ENCODE measurements at regions not wholly inside any gene's neighbourhood (a gene's known extent, or its start where the extent isn't known, plus 50 kb on each side); places are given as distances from the start of the nearest gene placed in this dataset.
A peak's percentile ranks its signal among the peaks of the same experiment; 100 is the strongest.

DNA sequence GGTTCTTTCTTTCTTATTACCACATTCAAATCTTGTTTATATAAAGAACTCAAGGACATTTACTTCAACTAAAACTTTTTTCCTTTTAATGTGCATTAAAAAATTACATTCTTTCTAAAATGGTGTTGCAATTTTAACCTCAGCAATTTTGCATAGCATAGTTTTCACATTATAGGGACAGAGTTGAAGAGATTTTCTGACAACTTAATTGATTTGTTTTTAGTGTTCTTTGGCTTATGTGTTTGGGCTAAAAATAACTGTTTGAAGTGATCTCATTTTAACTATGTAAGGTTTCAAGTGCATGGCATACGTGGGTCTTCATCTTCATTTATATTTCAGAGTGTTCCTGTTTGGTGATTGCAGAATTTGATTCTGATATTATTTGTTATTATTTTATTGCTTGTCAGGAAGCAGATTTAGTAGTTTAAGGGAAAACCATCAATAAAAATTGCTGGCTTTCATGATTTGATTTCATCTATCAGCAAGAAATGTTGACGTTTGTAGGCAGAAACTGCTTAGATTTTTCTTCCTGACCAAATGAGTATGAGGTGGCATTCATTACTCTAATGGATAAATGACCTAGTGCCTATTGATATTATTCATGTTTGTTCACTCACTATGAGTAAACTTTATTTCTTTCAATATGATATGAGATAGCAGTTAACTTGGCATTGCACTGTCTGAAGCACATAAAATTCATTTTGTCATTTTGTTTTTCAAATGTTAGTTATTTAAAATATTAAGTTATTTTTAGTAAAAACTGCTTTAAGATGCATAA lies 398.4 kb downstream of the NUP35 start:
- TF ChIP-seq, protein P1, sequence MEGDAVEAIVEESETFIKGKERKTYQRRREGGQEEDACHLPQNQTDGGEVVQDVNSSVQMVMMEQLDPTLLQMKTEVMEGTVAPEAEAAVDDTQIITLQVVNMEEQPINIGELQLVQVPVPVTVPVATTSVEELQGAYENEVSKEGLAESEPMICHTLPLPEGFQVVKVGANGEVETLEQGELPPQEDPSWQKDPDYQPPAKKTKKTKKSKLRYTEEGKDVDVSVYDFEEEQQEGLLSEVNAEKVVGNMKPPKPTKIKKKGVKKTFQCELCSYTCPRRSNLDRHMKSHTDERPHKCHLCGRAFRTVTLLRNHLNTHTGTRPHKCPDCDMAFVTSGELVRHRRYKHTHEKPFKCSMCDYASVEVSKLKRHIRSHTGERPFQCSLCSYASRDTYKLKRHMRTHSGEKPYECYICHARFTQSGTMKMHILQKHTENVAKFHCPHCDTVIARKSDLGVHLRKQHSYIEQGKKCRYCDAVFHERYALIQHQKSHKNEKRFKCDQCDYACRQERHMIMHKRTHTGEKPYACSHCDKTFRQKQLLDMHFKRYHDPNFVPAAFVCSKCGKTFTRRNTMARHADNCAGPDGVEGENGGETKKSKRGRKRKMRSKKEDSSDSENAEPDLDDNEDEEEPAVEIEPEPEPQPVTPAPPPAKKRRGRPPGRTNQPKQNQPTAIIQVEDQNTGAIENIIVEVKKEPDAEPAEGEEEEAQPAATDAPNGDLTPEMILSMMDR (IDR thresholded peaks at IDR 0.05; ENCODE audit: borderline replicate concordance, extremely low read depth, insufficient read depth) = no peak
- H3K27ac ChIP-seq (ENCODE audit: low read depth in 2 of 2, low read length in 2 of 2) = no peak overlapping the region
- no peak for FAIRE-seq
- H3K36me3 ChIP-seq (ENCODE audit: control insufficient read depth in 2 of 3, insufficient read depth in 3 of 3, low read length in 3 of 3) = no peaks in the 10 kb centered on the region
- no peak overlapping the region for H3K4me3 ChIP-seq (ENCODE audit: low read length in 3 of 3)
- no peaks in the 10 kb centered on the region for H3K9me3 ChIP-seq (ENCODE audit: control insufficient read depth in 2 of 3, insufficient read depth in 1 of 3, low read length in 3 of 3)
- H3K9ac ChIP-seq (ENCODE audit: low read length in 3 of 3) = no peak overlapping the region
- H3K4me1 ChIP-seq (ENCODE audit: control insufficient read depth in 2 of 3, insufficient read depth in 2 of 3, low read depth in 1 of 3, low read length in 3 of 3) = no peaks in the 10 kb centered on the region
- DNase-seq = peak in 1 of 5 donors; percentile 18
- no peaks in the 10 kb centered on the region for H3K27me3 ChIP-seq (ENCODE audit: control insufficient read depth, insufficient read depth, low read length)
- intact Hi-C loops (cut with DNase I) = no loop called here

DNA sequence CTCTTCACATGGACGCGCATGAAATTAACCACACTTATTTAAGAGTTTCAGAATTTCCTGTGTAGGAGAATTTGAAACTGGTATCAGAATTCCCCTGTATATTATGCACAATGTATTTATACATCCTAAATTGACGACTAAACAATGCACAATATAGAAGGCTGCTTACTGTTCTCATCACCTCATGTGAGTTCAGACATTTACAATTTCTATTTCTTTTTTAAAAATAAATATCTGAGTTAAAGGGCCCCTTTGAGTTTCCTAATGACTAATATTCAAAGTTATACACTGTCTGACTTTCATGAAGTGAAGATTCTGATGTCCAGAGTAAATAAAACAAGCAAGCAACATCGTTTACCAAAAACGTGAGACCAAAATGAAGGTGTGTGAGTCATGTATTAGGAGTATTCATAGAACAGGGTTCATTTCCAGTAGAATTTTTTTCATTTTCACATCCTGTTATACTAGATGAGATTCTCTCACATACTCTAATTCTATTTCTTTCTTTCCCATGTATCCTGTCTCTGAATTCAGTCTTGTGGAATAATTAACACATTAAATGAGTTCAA lies 406.2 kb downstream of the NUP35 start:
- TF ChIP-seq, protein P1 (IDR thresholded peaks at IDR 0.05; ENCODE audit: borderline replicate concordance, extremely low read depth, insufficient read depth) = no peak
- intact Hi-C loops (cut with DNase I) = no loop called here
- no peak overlapping the region for H3K4me3 ChIP-seq (ENCODE audit: low read length in 3 of 3)
- no peaks in the 10 kb centered on the region for H3K27me3 ChIP-seq (ENCODE audit: control insufficient read depth, insufficient read depth, low read length)
- H3K27ac ChIP-seq (ENCODE audit: low read depth in 2 of 2, low read length in 2 of 2) = no peak overlapping the region
- no peaks in the 10 kb centered on the region for H3K36me3 ChIP-seq (ENCODE audit: control insufficient read depth in 2 of 3, insufficient read depth in 3 of 3, low read length in 3 of 3)
- DNase-seq (no peak), FAIRE-seq (no peak)
- no peaks in the 10 kb centered on the region for H3K4me1 ChIP-seq (ENCODE audit: control insufficient read depth in 2 of 3, insufficient read depth in 2 of 3, low read depth in 1 of 3, low read length in 3 of 3)
- no peaks in the 10 kb centered on the region for H3K9me3 ChIP-seq (ENCODE audit: control insufficient read depth in 2 of 3, insufficient read depth in 1 of 3, low read length in 3 of 3)
- H3K9ac ChIP-seq (ENCODE audit: low read length in 3 of 3) = no peak overlapping the region

DNA sequence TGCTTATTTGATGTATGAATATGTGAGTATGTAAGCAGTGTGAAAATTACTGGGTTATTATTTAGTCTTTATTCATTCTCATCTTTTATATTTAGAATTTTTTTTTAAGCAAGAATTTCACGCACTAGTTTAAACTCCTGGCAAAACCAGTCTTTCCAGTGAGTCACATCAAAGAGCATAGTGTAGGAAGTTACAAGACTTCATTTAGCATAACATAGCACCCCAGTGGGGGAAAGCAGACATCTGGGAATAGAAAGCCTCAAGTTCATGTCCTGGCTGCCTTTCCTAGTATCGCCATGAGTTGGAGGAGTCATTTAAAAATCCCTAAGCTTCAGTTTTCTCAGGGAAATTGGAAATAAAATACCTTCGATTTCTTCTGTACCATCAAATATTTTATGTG lies 408.3 kb downstream of the NUP35 start:
- intact Hi-C loops (cut with DNase I) = no loop called here
- DNase-seq (peak in 2 of 5 donors; percentile 46 to 48), FAIRE-seq (no peak)
- TF ChIP-seq, protein P1 (IDR thresholded peaks at IDR 0.05; ENCODE audit: borderline replicate concordance, extremely low read depth, insufficient read depth) = no peak
- H3K9ac ChIP-seq (ENCODE audit: low read length in 3 of 3) = no peak overlapping the region
- H3K27ac ChIP-seq (ENCODE audit: low read depth in 2 of 2, low read length in 2 of 2) = no peak overlapping the region
- no peaks in the 10 kb centered on the region for H3K9me3 ChIP-seq (ENCODE audit: control insufficient read depth in 2 of 3, insufficient read depth in 1 of 3, low read length in 3 of 3)
- no peaks in the 10 kb centered on the region for H3K27me3 ChIP-seq (ENCODE audit: control insufficient read depth, insufficient read depth, low read length)
- no peak overlapping the region for H3K4me3 ChIP-seq (ENCODE audit: low read length in 3 of 3)
- no peaks in the 10 kb centered on the region for H3K4me1 ChIP-seq (ENCODE audit: control insufficient read depth in 2 of 3, insufficient read depth in 2 of 3, low read depth in 1 of 3, low read length in 3 of 3)
- no peaks in the 10 kb centered on the region for H3K36me3 ChIP-seq (ENCODE audit: control insufficient read depth in 2 of 3, insufficient read depth in 3 of 3, low read length in 3 of 3)
